T-helper 1 cell (primary cell): ENCODE measurements at regions not wholly inside any gene's neighbourhood (a gene's known extent, or its start where the extent isn't known, plus 50 kb on each side); places are given as distances from the start of the nearest gene placed in this dataset.

Source experiments
- DNase-seq, 5 donors: peaks; one replicate each; pipeline ENCODE4 v3.0.0-alpha.2; 2012 to 2020

GRCh38 chr4:19774690-19775256 is 476.9 kb upstream of the SLIT2 start:
- no peak for DNase-seq

GRCh38 chr4:19772581-19772980 is 479.1 kb upstream of the SLIT2 start:
- DNase-seq: no peak

- no peak for DNase-seq
These were observed 495.0 kb upstream of the SLIT2 start for GRCh38 chr4:19756661-19757060.

- no peak for DNase-seq
These were observed 499.1 kb upstream of the SLIT2 start for GRCh38 chr4:19752599-19752998.

- DNase-seq: no peak
These were observed 502.9 kb upstream of the SLIT2 start for GRCh38 chr4:19748519-19749479.

- DNase-seq: no peak
These were observed 505.3 kb upstream of the SLIT2 start for GRCh38 chr4:19746377-19746776.

- DNase-seq: no peak
These were observed 508.5 kb upstream of the SLIT2 start for GRCh38 chr4:19743115-19743638.

GRCh38 chr4:19739101-19739651 is 512.5 kb upstream of the SLIT2 start:
- no peak for DNase-seq

- DNase-seq: no peak
These were observed 514.5 kb upstream of the SLIT2 start for GRCh38 chr4:19736968-19737756.

GRCh38 chr4:19735012-19735411 is 516.7 kb upstream of the SLIT2 start:
- DNase-seq: no peak

- no peak for DNase-seq
These were observed 521.6 kb upstream of the SLIT2 start for GRCh38 chr4:19729886-19730651.

- no peak for DNase-seq
These were observed 522.9 kb upstream of the SLIT2 start for GRCh38 chr4:19728773-19729172.

- DNase-seq: no peak
These were observed 524.6 kb upstream of the SLIT2 start for GRCh38 chr4:19727141-19727540.

GRCh38 chr4:19725130-19725529 is 526.6 kb upstream of the SLIT2 start:
- no peak for DNase-seq

- no peak for DNase-seq
These were observed 529.3 kb upstream of the SLIT2 start for GRCh38 chr4:19722404-19722803.

GRCh38 chr4:19721587-19721986 is 530.1 kb upstream of the SLIT2 start:
- DNase-seq: no peak

- DNase-seq: no peak
These were observed 531.1 kb upstream of the SLIT2 start for GRCh38 chr4:19720610-19721009.

GRCh38 chr4:19720190-19720589 is 531.5 kb upstream of the SLIT2 start:
- no peak for DNase-seq

GRCh38 chr4:19711871-19712270 is 539.8 kb upstream of the SLIT2 start:
- DNase-seq: no peak

- no peak for DNase-seq
These were observed 543.8 kb upstream of the SLIT2 start for GRCh38 chr4:19707876-19708275.

GRCh38 chr4:19703391-19703790 is 548.3 kb upstream of the SLIT2 start:
- no peak for DNase-seq

GRCh38 chr4:19700992-19701391 is 550.7 kb upstream of the SLIT2 start:
- no peak for DNase-seq
